ENCODE measurements at regions not wholly inside any gene's neighbourhood (a gene's known extent, or its start where the extent isn't known, plus 50 kb on each side); places are given as distances from the start of the nearest gene placed in this dataset.

- TF ChIP-seq CTCF (IDR thresholded peaks at IDR 0.05) (no peak), POLR2A (IDR thresholded peaks at IDR 0.05) (no peak)
These were observed 276.6 kb upstream of the FERD3L start for GRCh38 chr7:19421861-19422260.

Measured in right lobe of liver (tissue), 4 donors.